ENCODE measurements at regions not wholly inside any gene's neighbourhood (a gene's known extent, or its start where the extent isn't known, plus 50 kb on each side); places are given as distances from the start of the nearest gene placed in this dataset.

GRCh38 chr2:192379736-192380135 is 185.0 kb upstream of the TMEFF2 start:
- DNase-seq = no peak

DNA sequence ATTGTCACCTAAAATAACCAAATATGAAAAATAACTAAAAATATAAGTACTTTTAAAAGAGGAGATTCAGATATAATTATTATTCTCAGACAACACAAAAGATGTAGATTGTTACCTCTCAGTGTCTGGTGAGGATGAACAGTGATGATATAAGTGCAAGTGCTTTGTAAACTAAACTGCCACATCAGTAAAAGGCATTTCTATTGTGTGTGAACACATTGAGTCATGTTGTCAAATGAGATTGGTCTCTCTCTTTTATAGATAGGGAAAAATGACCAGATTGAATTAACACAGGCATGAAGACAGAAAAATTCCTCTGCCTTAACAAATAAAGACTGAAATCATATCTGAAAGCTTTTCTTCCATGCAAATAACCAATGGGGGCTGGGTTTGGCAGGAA is 182.4 kb upstream of the TMEFF2 start:
- DNase-seq = no peak

DNA sequence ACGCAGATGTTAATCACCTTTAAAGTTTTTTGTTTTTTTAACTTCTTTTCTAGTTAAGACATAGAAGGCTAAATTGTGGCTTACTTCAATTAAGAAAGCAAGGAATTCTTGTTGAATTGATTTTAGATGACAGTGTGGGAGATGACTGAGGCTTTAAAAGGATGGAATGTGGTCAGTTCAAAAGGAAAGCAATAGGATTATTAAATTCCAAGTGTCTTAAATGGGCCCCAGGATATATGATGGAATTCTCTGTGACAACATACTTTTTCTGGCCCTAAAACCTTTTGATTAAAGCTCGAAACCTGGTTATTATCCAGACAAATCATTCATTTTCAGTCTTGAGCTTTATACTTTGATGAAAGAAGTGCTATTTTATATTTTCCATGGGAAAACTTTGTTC is 179.0 kb upstream of the TMEFF2 start:
- no peak for DNase-seq

DNA sequence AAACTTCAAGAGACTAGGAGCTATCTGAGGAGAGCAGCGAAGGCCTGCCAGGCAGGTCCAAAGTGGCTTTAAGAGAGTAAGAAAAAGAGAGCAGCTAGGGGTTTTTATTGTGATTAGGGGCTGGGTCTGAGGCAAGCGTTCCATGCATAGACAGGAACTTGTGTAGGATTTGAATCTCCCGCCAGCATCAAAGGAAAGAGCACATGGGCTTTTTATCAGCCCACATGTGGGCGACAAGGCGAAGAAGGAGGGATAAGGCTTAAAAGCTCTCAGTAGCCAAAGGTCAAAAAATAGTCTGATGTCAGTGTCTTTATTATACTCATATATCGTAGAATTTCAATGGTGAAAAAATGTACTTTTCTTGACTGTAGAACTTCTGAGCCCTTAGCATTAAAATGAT is 178.5 kb upstream of the TMEFF2 start:
- DNase-seq = no peak

- DNase-seq = no peak
These were observed 175.2 kb upstream of the TMEFF2 start for GRCh38 chr2:192369969-192370368.

- DNase-seq = no peak
These were observed 162.5 kb upstream of the TMEFF2 start for GRCh38 chr2:192357217-192357616.

GRCh38 chr2:192354512-192355244 is 159.9 kb upstream of the TMEFF2 start:
- DNase-seq = no peak

DNA sequence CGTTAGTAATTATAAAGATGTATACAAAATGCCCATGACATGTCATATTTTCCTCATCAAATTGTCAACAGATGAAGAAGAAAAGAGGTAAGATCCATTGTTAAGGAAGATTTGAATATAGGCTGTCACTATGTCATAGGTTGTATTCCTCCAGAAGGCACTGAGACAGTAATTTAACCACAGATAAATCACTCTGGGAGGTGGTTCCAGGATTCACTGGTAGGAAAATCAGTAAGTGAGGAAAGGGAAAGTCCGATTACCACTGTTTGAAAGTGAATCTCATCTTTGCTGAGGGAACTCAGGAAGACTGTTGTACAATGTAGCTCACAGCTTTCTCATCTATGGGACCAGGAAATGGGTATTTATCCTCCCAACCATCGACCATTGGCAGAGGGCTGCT is 152.8 kb upstream of the TMEFF2 start:
- no peak for DNase-seq

DNA sequence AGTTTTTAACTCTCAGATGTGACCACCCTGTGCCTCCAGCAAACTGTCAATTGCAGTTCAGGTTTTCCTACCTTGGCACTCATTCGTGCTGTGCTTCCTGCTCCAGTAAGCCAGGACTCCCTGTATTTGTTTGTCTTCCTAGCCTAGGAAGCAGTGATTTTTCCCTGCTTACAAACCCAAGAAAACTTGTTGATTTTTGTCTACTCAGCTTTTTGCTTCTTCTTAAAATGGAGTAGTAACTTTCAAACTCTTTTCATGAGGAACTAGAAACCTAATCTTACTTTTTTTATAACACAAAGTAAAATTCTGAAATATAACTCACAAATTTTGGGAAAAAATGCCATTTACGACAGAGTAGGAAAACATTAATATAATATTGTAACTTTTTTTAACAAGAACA is 150.6 kb upstream of the TMEFF2 start:
- no peak for DNase-seq

GRCh38 chr2:192333642-192334041 is 138.9 kb upstream of the TMEFF2 start:
- no peak for DNase-seq

- no peak for DNase-seq
These were observed 133.6 kb upstream of the TMEFF2 start for GRCh38 chr2:192328297-192328696.

DNA sequence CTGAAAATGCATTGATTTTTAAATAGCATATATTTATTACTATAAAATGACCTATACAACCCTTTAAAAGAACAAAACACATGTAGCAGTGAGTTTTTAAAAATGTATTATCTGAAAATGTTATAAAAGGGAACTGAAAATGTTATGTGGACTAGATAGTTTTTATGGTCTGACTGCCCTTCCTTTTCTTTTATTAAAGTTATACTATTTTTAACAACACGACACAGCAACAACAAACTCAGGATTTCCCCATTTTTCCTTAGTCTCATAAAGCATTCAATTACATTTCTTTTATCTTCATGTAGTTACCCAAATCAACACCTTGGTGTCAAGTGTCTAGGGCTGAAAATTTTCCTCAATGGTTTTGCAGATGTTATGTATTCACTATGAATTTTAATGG is 132.8 kb upstream of the TMEFF2 start:
- no peak for DNase-seq

DNA sequence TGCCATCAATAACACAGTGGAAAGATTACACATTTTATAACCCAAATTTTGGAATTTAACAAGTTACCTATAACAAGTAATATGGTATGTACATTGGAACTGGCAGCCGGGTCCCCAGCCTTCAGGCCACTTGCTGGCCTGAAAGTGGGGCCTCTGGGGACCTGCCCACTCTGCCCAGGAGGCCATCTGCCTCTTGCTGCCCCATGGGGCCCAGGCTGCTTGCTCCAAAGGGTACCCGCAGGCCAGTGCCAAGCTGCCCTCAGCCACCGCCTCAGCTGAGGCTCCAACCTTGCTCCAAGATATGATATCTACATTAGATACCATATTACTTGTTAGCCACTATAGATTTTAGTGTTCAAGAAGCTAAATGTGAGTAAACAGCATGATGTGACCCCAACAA is 120.8 kb upstream of the TMEFF2 start:
- no peak for DNase-seq

DNA sequence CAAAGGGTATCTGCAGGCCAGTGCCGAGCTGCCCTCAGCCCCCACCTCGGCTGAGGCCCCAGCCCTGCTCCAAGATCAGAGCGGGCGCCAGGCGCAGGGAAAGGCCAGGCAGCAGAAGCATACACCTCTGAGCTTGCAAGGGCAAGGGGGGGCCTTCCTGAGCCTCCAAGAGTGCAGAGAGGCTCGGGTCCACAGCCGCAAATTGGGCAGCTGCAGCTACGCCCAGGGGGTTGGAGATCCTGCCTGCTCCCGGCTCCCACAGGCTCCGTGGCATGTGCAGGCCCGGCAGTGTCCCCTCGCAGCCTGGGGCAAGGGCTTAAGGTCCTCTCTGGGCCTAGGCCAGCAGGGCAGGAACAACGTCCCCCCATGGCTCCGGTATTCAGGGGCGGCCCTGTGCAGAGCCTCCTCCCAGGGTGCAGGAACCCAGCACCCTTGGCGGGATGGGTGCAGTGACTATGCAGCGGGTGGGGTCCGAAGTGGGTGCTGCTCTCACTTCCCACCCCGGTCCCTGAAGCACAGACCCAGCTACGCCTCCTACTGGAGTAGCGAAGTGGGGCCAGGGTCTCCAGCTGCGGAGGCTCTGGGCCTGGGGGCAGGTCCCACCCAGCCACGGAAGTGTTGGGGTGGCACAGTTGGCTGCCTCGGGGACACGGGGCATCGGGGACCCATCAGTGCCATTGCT is 120.2 kb upstream of the TMEFF2 start:
- no peak for DNase-seq

GRCh38 chr2:192313773-192314172 is 119.0 kb upstream of the TMEFF2 start:
- no peak for DNase-seq

DNA sequence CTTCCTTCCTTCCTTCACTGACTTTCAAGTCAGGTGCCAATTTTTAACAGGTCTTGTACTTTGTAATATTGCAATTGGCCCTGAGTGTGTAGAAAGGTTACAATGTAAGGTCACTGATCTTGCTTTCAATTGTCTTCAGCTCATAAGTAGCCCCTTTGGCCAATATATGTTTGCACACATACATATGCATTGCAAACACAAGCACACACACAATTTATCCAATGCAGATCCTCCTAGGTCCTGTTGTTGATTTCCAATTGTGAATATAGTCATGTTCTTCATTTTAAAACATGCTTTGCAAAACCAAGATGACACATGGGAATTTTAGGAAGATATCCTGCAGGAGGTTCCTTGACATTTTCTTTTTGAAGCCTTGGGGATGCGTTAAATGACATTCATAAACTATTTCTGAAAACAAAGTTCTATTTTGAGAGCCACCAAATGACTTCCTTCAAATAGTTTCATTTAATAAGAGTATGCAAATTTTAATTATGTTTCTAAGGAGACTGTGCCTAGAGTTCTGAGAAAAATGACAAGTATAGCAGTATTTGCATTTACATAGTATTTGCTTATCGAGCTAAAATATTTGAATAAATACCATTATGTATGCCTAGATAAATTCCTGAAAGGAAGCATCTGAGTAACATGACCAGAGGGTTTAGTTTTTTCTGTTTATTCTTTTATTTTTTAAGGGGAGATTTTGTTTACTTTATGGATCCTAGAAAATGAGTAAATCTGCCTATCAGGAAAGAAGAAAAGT is 117.1 kb upstream of the TMEFF2 start:
- no peak for DNase-seq

DNA sequence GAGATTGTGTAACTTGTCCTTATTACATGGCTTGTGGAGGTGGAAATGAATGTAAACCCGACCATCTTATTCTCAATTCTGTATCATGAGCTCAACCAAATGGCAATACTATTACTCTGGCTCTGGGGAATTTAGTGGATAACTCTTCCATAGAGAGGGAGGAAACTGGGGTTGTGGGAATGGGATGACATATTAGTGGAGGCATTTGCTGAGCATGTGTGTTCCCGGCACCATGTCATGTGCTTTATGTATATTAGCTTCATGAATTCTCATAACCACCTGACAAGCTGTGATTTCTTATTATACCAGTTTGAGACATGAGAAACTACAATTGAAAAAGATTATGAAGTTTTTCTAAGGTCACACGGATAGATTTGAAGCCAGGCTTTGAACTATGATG is 112.8 kb upstream of the TMEFF2 start:
- no peak for DNase-seq

- DNase-seq = no peak
These were observed 103.9 kb upstream of the TMEFF2 start for GRCh38 chr2:192298664-192299063.

GRCh38 chr2:192292478-192292877 is 97.7 kb upstream of the TMEFF2 start:
- DNase-seq = no peak

GRCh38 chr2:192288295-192288694 is 93.6 kb upstream of the TMEFF2 start:
- no peak for DNase-seq

- peak; percentile 25 to 81 for DNase-seq
These were observed 91.5 kb upstream of the TMEFF2 start for GRCh38 chr2:192286093-192286701.

DNA sequence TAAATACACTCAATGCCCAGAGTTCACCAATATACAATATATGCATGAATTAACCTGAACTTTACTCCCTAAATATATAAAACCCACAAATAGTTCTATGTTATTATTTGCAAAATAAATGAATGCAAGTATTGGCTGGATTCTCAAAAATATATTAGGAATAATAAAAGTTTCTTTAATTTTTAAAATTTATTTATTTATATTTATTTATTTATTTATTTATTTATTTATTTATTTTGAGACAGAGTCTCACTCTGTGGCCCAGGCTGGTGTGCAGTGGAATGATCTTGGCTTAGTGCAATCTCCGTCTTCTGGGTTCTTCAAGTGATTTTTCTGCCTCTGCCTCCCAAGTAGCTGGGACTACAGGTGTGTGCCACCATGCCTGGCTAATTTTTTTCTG is 88.7 kb upstream of the TMEFF2 start:
- DNase-seq = no peak

DNA sequence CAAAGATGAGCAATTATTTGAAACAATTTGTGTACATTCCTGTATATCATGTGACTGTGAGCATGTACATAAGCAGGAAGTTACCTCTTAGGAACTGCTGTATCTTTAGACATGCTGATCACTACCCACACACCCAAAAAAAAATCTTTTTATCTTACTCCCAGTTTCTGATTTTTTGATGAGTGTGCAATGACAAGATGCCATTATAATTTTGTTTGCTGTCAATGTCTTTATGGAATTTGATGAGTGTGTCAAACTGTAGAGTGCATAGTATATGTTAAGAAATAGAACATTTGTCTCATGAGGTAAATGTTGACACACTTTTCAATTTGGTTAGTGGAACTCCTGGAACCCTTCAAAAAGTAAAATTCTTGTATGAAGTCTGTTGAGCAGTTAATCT is 84.0 kb upstream of the TMEFF2 start:
- no peak for DNase-seq
